HG03196 (cell line): ENCODE measurements at regions not wholly inside any gene's neighbourhood (a gene's known extent, or its start where the extent isn't known, plus 50 kb on each side); places are given as distances from the start of the nearest gene placed in this dataset.
A peak's percentile ranks its signal among the peaks of the same experiment; 100 is the strongest.

Experiments used
- ATAC-seq: cut with Tn5 transposase; IDR thresholded peaks from one replicate; pipeline ENCODE4 v1.9.1; 2021; ENCODE audit not compliant: unreplicated experiment

- no peak for ATAC-seq
Observed at GRCh38 chr20:39394461-39394860, 432.3 kb downstream of the DHX35 start.

DNA sequence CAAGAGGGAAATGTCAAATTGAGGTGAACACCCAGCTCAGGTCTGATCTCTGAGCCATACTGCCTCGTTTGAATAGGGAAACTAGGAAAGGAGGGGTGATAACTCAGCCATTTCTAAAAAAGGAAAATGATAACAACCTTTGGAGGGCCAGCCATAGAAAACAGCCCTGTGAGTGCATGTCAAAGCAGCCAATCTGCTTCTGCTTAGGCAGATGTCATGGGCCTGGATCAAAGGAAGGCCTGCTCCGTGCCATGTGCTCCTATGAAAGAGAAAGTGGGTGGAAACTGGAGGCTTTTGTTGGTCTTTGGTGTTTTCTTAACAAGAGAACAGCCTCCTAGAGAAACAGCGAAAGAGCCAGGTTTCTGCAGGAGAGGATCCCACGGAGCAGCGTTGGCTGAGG lies 428.0 kb downstream of the DHX35 start:
- ATAC-seq: no peak

GRCh38 chr20:39381595-39381994 lies 419.5 kb downstream of the DHX35 start:
- no peak for ATAC-seq

- ATAC-seq: no peak
Observed at GRCh38 chr20:39378776-39379175, 416.6 kb downstream of the DHX35 start.

GRCh38 chr20:39376788-39377187 lies 414.6 kb downstream of the DHX35 start:
- ATAC-seq: no peak

DNA sequence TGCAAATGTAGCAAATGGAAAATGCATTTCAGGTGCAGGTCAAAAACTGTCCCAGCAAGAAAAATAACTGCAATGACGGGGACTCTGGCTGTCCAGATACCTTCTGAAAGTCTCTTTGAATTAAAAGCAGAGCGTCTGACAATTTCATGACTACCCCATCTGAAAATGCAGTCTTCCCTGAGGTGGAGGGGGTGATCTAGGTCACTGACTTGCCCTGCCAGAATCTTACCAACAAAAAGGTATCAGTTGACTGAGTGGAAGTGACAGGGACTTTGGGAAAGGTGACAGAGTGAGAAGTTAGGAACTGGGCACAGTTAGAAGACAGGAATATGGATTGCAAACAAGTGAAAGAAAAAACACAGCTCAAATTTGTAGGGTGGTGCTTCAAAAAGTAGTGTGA lies 402.2 kb downstream of the DHX35 start:
- ATAC-seq: no peak

DNA sequence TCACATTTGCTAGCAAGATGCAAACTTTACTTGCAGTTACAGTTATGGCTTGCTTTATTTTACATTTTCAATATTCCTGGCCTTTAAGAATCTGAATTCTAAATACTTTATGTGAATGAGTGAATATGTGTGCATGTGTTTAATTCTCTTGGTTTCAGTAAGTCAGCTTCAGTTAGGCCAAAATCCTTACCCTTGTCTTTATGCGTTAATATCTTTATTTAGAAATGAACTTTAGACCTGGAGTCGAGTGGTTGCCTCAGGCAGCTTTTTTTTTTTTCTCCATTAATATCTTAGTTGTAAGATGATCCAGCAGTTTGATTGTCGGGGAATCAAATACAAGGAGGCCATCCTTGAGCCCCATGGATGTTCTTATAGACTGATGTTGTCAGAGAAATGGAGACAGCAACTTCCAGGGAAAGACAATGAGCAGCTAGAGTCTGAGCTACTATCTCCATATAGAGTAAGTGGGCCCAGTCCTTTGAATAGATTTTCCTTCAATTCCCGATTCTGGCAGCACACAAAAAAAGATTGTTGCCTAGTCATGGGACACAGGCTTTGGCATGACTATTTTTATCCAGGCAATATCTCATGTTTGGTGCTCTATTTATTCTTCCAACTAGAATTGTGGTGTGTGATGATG lies 398.0 kb downstream of the DHX35 start:
- no peak for ATAC-seq

DNA sequence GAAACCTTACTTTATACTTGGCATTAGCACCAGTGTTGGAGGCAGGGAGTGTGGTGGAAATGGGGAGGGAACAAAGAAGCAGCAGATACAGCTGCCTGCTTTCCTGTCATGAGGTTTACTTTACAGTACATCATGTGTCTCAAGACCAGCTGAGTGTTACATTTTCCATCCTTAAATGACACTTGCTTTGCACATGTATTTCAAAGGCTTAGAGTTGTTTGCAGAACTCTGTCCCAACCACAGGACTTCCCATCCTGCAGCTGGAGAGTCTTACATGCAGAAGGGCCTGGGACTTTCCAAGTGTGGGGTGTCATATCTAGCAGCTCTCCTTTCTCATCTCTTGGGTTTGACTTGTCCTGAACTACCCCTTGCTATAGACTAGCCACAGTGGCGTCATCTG lies 395.9 kb downstream of the DHX35 start:
- no peak for ATAC-seq

GRCh38 chr20:39356908-39357307 lies 394.8 kb downstream of the DHX35 start:
- no peak for ATAC-seq

GRCh38 chr20:39349240-39349639 lies 387.1 kb downstream of the DHX35 start:
- no peak for ATAC-seq

DNA sequence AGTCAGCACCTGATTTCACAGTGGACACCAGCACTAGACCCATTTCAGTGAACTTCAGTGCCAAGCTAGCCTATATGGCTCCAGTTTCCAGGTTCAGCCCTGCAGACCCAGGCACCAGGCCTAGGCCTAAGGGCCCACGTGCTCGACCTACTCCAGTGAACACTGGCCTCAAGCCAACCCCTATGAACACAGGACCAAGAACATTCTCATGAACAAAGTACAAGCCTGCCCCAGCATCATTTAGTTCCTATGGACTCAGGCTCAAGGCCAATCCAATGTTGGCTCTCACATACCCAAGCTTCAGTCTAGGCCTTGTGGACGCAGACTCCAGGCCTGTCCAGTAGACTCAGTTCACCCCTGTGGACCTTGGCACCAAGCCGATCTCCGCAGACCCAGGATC lies 385.5 kb downstream of the DHX35 start:
- ATAC-seq: no peak

DNA sequence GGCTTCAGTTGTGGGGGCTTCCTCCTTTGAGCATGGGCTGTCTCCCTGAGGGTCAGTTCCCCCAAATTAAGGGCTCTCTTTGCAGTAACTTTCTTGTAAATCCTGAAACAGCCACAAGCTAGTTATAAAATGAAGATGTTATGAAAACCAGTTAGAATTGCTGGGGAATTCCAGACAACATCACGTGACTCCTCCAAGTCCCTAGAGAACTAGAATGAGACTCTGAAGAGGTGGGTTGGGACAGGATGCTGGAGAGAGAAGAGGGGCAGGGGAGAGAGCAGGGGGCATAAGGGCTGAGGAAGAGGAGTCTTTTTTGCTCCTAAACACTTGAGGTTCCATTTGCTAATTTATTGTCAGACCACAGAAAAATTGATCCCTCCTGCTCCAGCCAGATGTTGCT lies 380.3 kb downstream of the DHX35 start:
- no peak for ATAC-seq

- ATAC-seq: peak; percentile 97
Observed at GRCh38 chr20:39338469-39339376, 376.6 kb downstream of the DHX35 start.

- no peak for ATAC-seq
Observed at GRCh38 chr20:39333211-39333610, 371.1 kb downstream of the DHX35 start.

DNA sequence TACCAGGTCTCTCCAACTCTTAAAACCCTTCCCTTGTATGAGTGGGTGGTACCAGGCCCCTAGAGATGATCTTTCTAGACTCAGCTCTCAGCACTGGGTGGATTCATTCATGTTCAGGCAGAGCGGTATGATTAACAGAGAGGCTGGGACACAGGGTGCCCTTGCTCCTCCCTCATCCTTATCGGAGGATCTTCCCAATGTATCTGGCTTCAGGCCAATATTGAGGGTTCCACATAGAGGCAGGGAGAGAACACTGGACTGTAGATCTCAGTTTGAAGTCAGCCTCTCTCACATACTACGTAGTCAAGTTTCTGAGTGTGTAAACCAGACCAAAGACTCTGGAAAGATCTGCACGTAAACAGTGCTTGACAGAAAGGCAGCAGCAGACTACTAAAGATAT lies 366.2 kb downstream of the DHX35 start:
- ATAC-seq: no peak

DNA sequence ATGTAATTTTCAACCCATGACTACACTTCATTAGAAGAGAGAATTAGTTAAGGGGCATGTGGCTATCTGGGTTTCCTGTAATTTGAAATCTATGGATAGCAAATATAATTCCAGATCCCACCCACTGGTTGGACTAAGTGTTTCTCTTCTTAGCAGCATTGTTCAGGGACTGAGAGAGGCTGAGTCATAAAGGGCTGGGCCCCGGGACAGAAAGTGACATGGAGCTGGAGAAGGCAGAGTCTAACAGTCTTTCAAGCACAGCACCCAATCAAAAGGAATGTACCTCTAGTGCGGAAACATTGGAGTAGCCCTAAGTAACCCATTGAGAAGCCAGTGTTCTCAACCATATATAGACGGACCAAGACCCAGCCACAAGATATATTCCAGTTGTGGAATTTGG lies 363.9 kb downstream of the DHX35 start:
- no peak for ATAC-seq

DNA sequence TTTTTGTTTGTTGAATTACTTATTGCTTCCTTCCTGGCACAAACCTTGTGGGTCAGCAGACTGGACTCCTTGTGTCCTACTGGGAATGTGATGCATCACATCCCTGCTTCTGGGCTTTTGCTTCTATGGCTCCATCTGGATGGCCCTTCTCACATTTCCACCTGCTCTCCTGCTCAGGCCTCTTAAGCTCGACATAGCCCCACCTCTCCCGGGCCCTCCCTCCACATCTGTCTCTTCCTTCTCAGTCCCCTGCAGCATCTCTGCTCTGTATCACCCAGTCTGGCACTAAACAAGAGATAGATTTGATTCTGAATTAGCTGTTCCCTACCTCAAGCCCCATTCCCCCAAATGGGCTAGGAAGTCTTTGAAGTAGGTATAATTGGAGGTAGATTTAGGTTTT lies 356.8 kb downstream of the DHX35 start:
- no peak for ATAC-seq

DNA sequence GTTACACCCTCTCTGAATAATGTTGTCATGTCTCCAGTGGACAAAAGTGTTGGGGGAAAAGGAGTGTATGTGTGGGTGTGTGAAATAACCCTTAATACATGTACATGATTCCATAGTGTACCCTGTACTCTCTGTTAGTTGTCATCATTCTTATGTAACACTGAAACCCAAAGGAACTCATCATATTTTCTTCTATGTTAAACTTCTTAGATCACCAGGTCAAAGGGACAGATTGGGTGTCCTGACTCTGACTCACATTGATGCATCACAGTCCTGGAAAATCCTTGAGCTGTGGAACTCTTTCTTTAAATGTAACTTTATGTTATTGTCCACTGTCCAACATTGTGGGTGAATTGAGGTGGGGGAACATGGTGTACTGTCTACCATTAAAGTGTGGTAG lies 350.5 kb downstream of the DHX35 start:
- ATAC-seq: no peak

DNA sequence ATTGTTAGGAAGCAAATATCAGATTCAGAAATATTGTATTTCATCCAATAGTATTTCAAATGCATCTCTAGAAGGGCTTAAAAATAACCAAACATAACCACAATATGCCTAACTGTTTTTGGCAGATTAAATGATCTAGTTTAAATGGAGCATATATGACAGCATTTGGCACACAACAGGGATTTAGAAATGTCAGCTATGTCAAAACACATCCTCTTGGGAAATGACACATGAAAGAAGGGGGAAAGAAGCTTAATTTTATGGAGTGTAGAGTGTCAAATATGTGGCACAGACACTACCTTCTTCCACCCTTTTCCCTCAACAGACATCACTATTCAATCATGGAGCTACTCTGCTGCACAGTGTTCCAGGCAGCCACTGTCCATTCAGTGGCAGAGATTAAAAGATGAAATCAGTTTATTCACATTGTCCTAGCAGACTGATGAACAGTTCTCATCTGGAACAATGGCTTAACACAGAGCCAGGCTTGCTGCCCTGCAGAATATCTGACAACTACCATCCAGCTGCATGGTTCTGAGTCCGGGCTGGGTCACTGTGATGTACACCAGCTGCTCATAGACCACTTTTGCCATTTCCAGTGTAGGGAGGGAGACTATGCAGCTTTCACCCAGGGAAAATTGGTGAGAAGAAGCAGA lies 349.8 kb downstream of the DHX35 start:
- no peak for ATAC-seq

DNA sequence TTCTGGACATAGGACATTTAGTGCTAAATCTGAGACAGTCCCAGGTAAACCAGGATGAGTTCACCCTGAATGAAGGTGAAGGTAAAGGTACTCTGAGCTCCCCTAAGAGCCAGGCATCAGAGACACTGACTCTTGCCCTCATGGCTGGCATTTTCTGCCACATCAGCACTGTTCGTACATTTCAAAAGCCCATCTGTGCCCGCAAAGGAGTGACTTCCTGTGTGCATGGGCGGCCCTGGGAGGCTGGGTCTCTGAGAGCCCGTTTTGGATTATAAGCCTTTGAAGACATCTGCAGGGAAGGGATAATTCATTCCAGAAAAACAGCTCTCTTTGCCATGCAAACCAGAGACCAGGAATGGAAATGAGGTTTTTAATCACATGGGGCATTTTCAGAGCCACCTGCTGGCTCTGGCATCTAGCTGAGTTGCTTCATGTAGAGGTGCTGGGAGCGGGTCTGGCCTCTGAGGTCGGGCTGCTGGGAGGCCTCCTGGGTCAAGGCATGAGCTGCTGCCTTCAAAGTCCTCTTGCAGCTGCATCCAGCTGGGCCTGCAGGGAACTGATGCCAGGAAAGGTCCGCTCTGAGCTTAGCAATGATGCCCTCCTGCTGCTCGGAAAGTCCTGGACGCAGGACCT lies 348.3 kb downstream of the DHX35 start:
- ATAC-seq: no peak

- ATAC-seq: no peak
Observed at GRCh38 chr20:39309458-39309857, 347.3 kb downstream of the DHX35 start.

DNA sequence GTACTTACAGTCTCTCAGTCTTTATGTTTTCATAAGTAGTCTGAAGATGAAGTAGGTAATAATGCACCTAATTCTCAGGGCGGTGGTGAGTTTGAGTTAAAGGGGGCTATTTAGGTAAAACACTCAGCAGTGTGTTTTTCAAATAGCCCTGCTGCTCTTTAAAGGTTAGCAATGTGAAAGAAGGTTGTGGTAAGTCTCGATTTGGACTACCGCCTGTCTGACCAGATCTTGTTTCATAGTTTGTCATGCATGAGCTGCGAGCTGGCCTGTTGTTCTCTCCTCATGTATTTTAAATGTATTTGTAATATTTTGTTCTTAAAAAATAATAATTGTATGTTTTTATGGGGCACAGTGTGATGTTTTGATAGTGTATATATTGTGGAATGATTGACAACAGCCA lies 340.2 kb downstream of the DHX35 start:
- ATAC-seq: no peak
